ENCODE measurements at regions not wholly inside any gene's neighbourhood (a gene's known extent, or its start where the extent isn't known, plus 50 kb on each side); places are given as distances from the start of the nearest gene placed in this dataset.
"Not testable (repeated sequence)": the region's sequence is repeated elsewhere in the genome, so short reads cannot be mapped to it uniquely, and the experiment has no call there.

DNA sequence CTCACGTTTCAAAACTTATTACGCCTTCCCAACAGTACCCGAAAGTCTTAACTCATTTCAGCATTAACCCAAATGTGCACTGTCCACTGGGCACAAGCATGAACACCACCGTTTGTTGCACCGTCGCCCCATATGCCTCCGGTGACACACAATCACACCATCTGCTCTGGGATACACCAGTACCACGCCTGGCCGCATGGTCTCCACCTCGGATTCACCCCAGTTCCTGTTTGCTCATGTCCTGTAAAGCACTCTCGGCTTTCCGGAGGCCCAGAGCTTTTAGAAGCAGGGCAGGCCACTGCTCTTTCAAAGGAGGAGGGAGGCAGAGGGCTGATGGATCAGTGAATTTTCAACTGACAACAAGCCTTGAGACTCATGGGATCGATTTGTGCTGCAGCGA lies 1570.0 kb upstream of the DEFB115 start:
- no peak for DNase-seq

DNA sequence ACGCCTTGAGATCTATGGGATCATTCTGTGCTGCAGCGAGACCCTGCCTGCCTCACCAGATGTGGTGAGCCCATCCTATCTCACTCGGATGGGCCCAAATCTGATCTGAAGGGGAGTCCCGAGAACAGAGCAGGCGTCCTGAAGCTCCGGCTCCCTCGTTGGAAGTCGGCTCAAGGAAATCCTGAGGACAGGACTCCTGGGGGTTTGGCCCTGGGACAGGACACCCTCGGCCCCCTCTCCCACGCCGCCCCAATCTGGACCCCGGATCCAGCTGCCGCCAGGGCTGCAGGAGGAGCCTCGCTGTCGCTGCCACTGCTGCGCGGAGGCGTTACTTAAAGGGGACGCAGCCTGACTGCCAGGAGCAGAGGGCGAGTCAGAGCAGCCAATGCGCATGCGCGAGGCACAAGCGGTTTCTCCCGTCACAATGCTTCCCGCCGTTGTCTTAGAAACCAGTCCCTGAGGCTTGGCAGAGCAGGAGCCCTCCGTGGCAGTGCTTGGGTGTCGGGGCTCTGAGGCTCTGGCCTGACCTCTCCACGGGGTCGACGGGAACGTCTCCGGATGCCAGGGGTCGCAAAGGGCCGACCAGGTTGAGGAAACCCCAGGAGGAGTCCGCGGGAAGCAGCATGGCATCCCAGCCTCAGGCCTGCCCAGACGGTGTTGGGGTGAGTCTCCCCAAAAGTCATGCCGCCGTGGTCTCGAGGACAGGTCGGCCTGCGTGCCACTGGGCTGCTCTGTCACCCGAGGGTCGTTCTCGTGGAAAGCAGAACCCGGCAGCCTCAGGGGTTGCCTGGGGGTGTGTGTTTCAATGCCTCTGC lies 1567.8 kb upstream of the DEFB115 start:
- no peak for DNase-seq

DNA sequence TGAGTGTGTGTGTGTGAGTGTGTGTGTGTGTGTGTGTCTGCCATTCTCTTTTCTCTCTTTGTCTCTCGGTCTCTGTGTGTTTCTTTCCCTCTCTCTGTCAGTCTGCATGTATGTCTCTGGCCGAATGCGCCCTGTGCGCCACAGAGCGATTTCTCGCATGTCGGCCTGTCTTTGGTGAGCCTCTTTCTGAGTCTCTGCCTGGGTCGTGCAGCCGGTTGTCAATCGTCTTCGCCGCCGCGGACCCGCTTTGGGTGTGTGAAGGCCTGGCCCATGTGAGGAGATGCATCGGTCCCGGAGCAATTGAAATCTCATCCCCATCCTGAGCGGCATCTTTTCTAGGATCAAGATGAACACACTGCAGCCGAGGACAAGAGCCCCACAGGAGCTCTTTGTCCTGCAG lies 1567.2 kb upstream of the DEFB115 start:
- DNase-seq: no peak

DNA sequence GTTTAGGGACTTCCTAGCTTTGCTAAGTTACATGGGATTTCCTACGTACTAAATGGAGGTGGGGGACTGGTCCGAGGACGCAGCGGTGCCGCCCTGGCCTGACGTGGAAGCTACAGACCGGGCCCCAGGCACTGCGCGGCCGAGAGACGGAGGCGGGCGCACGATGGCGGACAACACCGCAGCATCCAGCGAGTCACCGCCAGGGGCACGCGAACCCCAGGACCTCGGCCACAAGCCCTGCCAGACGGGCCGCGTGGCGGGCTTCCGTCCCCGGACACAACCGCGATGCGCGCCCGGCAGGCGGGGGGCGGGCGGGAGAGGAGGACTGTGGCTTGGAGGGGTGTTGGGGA lies 1516.9 kb upstream of the DEFB115 start:
- DNase-seq: no peak

DNA sequence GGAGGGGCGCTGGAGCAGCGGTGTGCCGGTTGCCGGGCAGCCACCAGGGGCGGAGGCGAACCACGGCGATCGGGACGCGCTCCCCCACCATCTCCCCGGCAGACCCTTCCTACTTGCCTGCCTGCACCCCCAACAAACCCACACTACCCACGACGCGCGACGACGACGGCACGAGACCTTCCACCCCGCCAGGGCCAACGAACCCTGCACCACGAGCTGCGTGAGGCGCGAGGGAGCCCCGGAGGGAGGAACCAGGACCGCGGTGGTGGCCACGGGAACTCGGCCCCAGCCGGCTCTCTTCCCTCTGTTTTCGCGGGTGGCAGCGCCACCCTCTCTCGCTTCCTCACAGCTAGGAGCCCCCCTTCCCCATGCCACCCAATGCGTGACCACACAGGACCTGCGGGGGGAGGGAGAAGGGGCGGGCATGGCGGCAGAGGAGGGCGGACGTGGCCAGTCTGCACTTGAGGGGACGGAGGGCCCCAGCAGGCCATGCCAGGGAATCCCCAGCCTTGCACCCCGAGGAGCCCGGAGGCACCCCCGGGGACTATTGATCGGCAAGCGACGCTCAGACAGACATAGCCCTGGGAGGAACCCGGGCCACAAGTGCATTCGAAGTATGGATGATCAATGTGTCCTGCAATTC lies 1516.4 kb upstream of the DEFB115 start:
- no peak for DNase-seq

DNA sequence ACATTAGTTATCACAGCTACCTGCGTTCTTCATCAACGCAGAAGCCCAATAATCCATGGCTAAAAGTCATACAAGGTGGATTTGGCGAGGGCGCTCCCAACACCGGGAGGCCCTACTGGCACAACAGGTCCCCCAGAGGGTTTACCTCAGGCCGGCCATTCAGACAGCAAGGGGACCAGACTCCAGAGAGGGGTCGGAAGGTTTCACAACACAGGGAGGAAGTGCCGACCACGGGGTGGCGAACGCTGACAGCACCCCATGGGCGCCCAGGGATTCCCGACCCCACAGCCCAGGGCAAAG lies 1515.9 kb upstream of the DEFB115 start:
- DNase-seq: no peak

DNA sequence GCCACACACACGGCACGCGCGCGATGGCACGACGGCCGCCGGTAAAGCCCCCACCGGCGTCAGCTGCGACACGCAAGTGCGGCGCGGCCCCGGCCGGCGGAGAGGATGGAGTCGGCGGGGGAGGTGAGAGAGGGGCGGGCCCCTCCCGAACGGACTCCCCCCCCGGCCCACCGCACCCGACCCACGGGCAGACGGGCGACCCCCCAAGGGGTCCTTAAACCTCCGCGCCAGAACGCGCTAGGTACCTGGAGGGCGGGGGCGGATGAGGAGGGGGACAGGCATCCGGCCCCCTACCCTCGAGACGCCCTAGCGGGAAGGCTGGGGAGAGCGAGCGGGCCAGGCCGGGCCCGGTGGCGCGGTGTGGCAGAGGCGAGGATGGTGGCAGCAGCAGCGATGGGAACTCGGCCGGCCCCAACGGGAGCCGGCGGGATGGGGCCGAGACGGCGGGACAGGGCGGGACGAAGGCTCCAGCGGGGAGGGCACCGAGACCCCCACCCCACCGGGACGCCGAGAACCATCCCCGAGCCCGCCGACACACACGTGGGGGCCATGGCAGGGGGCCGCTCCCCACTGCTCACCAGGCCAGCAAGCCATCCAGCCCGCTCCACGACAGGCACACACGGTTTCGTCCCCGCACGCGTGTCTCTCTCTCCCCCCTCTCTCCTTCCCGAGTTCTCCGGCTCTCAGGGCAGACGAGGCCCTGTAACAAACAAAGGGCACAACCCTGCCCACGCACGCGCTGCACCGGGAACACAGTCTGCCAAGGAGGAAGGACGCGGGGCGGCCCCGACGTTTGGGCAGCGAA lies 1515.4 kb upstream of the DEFB115 start:
- DNase-seq: no peak

DNA sequence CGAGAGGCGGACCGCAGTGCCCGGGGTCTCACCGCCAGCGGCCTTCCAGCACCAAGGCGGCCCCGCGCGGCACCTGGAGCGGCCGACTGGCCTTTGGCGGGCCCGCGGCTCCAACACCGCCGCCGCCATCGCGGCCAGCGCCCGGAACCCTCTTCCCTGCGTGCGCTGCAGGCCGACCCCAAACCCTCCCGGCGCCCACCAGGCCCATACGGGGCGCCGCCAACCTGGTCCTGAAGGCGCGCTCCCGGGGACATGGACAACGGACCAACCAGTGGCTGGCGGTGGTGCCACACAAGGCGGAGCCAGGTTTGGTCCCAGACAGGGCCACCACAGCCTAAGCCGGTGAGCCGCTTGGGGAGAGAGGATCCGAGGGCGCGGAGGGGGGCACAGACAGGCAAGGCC lies 1514.8 kb upstream of the DEFB115 start:
- DNase-seq: no peak

DNA sequence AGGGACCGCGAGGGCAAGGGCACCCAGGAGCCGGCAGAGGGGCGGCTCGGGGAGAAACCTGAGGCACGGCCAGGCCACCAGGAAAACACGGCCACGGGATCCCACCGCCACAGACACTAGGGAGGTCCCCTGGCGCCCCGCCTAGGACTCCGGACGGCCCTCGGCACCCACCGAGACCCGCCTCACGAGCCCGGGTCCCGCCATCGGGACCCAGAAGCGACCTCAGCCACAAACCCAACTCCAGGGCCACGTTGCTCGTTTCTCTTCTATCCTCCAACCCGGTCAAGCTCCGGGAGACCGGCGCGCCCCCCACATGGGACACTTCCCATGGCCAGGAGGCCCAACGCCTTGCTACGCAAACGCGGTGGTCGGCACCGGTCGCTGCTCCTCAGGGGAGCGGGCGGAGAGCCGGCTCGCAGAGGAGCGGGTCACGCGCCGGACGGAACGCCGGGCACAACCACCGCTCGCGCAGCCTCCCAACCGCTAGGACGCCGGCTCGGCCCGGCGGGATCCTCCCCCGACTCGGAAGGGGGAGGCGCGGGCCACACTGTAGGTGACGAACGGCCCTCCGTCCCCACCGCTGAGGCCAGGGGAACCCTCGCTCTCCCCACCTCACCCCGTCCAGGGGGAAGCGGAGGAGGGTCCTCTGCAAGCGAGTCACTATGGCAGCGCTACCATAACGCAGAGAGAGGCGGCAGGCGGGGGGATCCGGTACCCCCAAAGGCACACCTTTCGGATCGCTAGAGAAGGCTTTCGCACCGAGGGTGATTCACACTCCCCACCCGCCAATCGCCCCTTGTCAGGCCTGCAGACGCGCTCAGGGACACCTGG lies 1514.1 kb upstream of the DEFB115 start:
- DNase-seq: no peak

DNA sequence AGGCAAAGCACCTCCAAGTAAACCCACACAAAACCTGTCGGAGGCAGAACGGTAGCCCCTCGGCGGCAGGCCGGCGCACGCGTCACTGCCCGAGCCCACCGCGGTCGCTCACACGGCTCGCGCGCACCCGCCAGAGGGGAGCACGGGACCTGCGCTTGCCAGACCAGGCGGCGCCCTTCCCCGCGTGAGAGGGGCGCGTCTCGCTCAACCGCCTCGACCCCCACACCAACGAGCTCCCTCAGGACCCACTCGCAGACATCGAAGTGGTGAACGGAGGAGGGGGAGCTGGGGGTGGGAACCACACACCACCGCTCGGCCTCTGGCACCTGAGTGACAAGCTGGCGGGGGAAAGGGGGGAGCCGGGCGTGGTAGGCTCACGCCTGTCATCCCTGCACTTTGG lies 1513.4 kb upstream of the DEFB115 start:
- no peak for DNase-seq

DNA sequence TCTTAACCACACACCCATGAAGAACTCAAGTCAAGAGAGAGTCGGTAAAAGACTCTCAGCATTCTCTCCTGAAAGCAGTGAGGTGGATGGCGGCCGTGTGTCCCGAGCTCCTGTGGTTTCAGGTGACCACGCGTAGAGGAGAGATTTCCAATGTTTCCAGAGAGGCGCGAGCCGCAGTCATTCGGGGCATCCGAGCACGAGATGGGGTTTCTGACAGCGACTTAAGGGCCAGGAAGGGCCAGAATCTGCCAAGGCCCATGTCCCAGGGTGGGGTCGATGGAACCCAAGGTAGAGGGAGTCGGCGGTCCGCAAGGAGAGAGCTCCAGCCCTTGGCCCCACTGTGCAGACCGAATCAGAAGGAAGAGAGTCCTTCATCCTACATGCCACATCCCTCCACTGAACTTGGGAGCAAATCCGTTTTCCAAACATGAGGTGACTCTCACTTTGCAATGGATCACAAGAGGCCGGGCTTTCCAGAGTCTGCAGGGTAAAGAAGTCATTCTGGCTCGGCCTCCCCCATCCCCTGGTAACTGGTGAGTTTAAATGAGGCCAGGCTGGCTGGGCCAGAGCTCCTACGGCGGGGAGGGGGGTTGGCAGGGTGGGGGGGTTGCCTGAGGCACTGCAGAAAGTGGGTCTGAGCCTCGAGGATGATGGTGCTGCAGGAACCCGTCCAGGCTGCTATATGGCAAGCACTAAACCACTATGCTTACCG lies 1511.8 kb upstream of the DEFB115 start:
- DNase-seq: not testable (repeated sequence)

DNA sequence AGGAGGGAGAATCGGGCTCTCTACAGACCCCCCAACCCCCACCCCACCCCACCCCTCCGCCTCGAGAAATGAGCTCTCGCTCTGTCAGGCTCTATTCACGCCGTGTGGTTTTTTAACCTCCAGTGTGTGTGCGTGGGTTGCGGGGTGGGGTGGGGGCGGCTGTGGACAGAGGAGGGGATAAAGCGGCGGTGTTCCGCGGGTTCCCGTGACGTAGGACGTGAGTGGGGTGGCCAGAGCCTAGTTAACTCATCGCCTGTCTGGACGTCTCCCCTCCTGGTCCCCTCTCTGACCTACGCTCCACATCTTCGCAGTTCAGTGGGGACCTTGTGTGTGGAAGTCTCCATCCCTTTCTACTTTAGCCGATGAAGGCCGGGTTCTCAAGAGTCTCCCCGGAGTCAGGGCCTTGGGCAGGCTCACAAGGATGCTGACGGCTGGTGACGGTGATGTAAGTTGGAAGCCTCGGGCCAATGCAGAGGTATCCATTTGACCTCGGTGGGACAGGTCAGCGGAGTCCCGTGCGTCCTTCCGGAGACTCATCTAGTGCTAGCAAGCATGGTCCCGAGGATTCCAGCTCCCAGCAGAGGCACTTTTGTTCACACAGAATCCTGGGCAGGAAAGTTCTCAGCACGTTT lies 1507.1 kb upstream of the DEFB115 start:
- DNase-seq: no peak

DNA sequence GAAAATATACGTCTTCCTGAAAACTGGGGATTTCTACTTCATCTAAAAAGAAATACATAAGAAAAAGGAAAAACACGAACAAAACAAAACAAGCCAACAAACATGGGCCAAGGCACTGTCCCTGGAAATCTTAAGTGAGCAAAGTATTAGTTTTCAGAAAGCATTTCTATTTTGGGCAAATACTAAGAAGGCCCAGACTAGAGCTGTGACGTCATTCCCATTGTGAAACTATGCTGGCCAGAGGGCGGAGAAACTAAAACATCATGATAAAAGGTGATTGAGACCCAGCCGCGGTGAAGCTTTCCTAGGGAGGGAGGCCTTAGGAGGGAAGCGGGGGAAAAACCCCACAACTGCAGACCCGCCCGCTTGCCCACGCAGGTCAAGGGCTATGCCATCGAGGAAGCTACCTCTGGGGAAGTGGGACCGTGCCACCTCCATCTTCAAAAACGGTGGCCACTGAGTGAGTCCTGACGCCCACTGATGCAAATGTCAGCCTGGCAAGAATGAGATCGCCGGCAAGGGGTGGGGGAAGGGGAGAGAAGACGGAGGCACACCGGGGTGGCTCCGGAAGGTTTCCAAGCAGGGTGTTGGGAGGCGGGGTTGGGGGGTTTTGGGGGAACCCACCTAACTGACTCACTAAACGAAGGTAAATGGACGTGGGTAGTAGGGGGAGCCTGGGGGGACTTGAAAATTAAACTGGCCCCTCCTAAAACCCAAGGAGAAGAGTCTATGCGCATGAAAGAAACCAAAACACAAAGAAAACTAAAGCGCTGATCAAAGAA lies 1504.6 kb upstream of the DEFB115 start:
- DNase-seq: not testable (repeated sequence)

DNA sequence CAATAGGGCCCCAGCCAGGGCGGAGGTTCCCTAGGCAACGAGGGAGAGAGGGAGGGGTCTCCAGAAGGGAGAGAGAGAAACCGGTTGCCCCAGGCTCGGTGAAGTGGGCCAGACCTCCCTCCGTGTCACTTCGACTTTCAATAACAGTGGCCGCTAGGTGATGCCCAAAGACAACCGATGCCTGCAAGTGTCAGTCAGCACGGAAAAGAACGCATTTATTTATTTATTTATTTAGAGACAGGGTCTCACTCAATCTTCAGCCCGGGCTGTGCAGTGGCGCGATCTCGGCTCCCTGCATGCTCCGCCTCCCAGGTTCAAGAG lies 1504.1 kb upstream of the DEFB115 start:
- not testable (repeated sequence) for DNase-seq

DNA sequence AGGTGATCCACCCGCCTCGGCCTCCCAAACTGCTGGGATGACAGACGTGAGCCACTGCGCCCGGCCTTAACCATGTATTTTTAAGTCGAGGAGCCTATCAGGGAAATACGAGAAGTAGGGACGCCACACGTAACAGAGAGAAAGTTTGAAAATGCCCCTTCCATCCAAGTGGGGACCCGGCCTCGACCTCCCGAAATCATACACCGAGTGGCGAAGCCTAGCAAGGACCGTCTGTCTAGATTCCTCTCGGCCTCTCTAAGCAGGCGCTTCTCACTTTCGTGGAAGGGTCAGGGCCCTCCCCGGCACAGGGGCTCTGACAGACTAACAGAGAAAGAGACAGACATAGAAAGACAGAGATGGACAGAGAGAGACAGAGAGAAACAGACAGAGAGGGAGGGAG lies 1503.6 kb upstream of the DEFB115 start:
- not testable (repeated sequence) for DNase-seq

DNA sequence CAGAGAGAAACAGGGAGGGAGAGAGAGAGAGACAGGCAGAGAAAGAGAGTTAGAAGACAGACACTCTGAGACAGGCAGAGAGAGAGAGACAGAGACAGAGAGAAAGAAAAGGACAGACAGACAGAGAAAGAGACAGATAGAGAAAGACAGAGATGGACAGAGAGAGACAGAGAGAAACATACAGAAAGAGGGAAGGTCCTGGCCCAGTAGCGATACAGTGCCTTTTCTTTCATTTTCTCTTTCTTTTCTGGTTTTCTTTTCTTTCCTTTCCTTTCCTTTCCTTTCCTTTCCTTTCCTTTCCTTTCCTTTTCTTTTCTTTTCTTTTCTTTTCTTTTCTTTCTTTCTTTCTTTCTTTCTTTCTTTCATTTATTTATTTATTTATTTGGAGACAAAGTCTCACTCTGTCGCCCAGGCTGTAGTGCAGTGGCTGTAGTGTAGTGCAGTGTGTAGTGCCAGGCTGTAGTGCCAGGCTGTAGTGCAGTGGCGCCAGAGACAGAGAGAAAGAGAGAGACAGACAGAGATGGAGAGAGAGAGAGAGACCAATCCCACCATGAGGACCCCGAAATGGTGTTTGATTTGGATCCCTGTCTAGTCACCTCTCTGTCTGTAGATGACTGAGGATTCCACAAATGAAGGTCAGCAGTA lies 1501.5 kb upstream of the DEFB115 start:
- DNase-seq: not testable (repeated sequence)

DNA sequence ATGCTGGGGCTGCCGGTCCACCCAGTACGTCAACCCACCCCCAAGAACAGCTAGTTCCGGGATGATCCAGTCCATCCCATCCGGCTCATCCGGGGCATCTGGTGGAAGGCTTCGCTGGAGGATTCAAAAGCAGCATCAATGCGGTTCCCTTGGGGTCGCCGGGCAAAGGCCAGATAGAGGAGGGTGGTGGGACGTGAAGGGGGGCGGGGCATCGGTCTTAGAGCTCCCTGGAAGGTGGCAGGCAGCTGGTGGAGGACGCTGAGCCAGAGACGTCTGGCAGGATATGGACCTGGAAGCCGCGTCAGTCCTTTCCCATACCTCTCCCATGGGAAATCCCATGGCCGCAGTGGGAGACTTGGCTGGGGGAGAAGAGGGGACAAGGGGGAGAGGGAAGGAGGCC lies 1500.8 kb upstream of the DEFB115 start:
- DNase-seq: no peak

DNA sequence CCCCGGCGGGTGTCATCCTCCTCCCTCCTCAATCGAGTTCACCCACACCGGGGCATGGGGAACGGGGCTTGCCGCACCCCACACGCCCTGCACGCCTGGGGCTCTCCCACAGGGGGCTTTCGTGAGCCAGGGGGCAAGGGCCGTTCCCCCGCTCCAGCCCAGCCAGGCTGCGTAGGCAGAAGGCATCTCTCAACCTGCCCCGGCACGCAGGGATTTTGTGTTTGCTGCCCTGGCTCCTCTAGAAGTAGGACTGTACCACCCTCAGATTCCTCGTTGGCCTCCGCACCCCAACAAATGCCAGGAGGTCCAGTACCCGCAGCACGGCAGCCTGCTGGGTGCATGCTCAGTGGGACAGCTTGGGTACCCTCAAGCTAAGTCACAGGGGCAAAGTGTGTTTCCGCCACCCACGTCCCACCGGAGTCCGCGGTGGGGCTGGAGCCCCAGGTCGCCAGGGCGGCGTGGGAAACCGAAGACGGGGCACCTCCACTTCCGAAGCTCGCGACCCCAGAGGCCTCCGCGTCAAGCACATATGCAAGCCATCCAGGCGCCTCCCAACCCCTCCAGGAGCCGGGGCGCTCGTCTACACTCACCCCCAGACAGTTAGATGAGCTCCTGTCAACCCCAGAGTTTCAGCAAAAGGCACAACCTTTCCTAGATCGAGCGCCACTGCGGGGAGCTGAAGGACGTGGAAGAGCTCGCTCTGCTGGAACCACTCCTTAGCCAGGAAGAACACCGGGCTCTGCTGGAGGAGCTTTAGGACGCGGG lies 1495.7 kb upstream of the DEFB115 start:
- not testable (repeated sequence) for DNase-seq

DNA sequence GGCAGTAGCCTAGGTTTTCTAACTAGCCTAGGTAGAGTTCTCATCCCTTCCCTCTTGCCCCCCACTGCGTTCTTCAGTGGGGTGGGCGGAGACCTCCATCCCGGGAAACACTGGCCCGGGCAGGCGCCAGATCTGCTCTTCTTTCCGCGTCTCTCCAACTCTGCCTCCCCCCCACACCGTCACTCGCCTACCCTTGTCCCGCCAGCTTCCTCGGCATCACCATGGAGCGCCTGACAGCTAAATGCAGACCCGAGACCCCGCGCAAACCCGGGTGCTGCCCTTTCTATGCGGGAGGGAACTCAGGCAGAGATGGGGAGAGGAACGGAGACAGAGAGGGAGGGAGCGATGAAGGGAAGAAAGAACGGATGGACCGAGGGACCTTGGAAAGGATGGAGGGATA lies 1494.8 kb upstream of the DEFB115 start:
- no peak for DNase-seq

Measured in skin of body (tissue), 1 donor.